ENCODE measurements at regions not wholly inside any gene's neighbourhood (a gene's known extent, or its start where the extent isn't known, plus 50 kb on each side); places are given as distances from the start of the nearest gene placed in this dataset.

GRCh38 chrX:82342531-82342930, 1140.6 kb downstream of the SH3BGRL start:
- no TSS peak for BruUV-seq (replicated peaks)
- DNase-seq (ENCODE audit: extremely low read depth in 1 of 4, low spot score in 3 of 4) (no peak), ATAC-seq (no peak), FAIRE-seq (no peak)
- no peaks in the 10 kb centered on the region for H3K9me1 ChIP-seq (ENCODE audit: control insufficient read depth, insufficient read depth, low read length)
- H3K9me3 ChIP-seq (replicated peaks; ENCODE audit: control insufficient read depth, insufficient read depth, low read depth, low read length) = no peaks in the 10 kb centered on the region
- H3K4me1 ChIP-seq (replicated peaks in 1 of 2; ENCODE audit: control insufficient read depth in 2 of 2, insufficient read depth in 2 of 2, low read length in 2 of 2) = no peaks in the 10 kb centered on the region
- H3K4me2 ChIP-seq (ENCODE audit: insufficient read depth, low read length) = no peak overlapping the region
- H4K20me1 ChIP-seq (replicated peaks; ENCODE audit: control insufficient read depth, insufficient read depth, low read length) = no peaks in the 10 kb centered on the region
- H3K27ac ChIP-seq (ENCODE audit: extremely low read depth, low read depth, low read length) = no peak overlapping the region
- H3K36me3 ChIP-seq (ENCODE audit: control insufficient read depth, insufficient read depth, low read length) = no peaks in the 10 kb centered on the region
- no peaks in the 10 kb centered on the region for H3K79me2 ChIP-seq (ENCODE audit: control insufficient read depth, insufficient read depth, low read length)
- no peak overlapping the region for H3K4me3 ChIP-seq
- H3K9ac ChIP-seq (ENCODE audit: insufficient read depth in 1 of 2, low read depth in 2 of 2, low read length in 2 of 2) = no peak overlapping the region
- no peak overlapping the region for H2AFZ ChIP-seq (ENCODE audit: low read depth, low read length)
- CTCF ChIA-PET (ENCODE audit: low intra/inter-chr PET ratio) = no interaction called here
- 0% methylated on average over 3 of the region's 3 CpGs for WGBS (ENCODE audit: insufficient coverage, low coverage, missing lambda C conversion rate)
- POLR2A ChIA-PET = no interaction called here
- no peaks in the 10 kb centered on the region for H3K27me3 ChIP-seq (ENCODE audit: control insufficient read depth in 2 of 2, insufficient read depth in 2 of 2, low read length in 2 of 2)
- in situ Hi-C loops (cut with MboI) (no loop called here), intact Hi-C loops (cut with micrococcal nuclease) (no loop called here)
- TF ChIP-seq CSDE1 (IDR thresholded peaks at IDR 0.05) = no peak
- TF ChIP-seq CEBPG (CRISPR knock-in tag; IDR thresholded peaks at IDR 0.05) = no peak
- TF ChIP-seq CEBPG (tag; conservative IDR thresholded peaks at IDR 0.05 in 1 of 2, IDR thresholded peaks at IDR 0.05 in 1 of 2) = no peak
- no peak for TF ChIP-seq ZNF282 (CRISPR knock-in tag; IDR thresholded peaks at IDR 0.05)
- no peak for TF ChIP-seq CBX5 (IDR thresholded peaks at IDR 0.05; ENCODE audit: borderline replicate concordance, low read depth)
- no peak for TF ChIP-seq DMBX1 (CRISPR knock-in tag; IDR thresholded peaks at IDR 0.05; ENCODE audit: borderline replicate concordance)
- TF ChIP-seq ZNF695 (CRISPR knock-in tag; IDR thresholded peaks at IDR 0.05) = no peak
- no peak for TF ChIP-seq HMG20B (CRISPR knock-in tag; IDR thresholded peaks at IDR 0.05)
- no peak for TF ChIP-seq RUNX1 (IDR thresholded peaks at IDR 0.05; ENCODE audit: low read depth)
- TF ChIP-seq SIN3A (IDR thresholded peaks at IDR 0.05; ENCODE audit: borderline replicate concordance in 2 of 2, control insufficient read depth in 1 of 2, low read depth in 2 of 2, low read length in 2 of 2) = no peak
- no peak for TF ChIP-seq MCM3 (IDR thresholded peaks at IDR 0.05)
- no peak for TF ChIP-seq KDM1A (IDR thresholded peaks at IDR 0.05)
- no peak for TF ChIP-seq L3MBTL2 (IDR thresholded peaks at IDR 0.05)
- TF ChIP-seq CUX1 (CRISPR knock-in tag; IDR thresholded peaks at IDR 0.05) = no peak
- TF ChIP-seq DIDO1 (tag; IDR thresholded peaks at IDR 0.05; ENCODE audit: low read depth) = no peak
- TF ChIP-seq SIX5 (IDR thresholded peaks at IDR 0.05; ENCODE audit: borderline replicate concordance in 1 of 2, insufficient read depth in 1 of 2, low read depth in 1 of 2, low read length in 2 of 2) = no peak
- TF ChIP-seq FIP1L1 (IDR thresholded peaks at IDR 0.05; ENCODE audit: low read depth, low read length, poor library complexity, severe bottlenecking) = no peak
- no peak for TF ChIP-seq E2F6 (IDR thresholded peaks at IDR 0.05; ENCODE audit: borderline replicate concordance in 1 of 2, extremely low read depth in 1 of 2, insufficient read depth in 1 of 2, insufficient read length in 1 of 2, low read depth in 1 of 2, low read length in 1 of 2, poor library complexity in 1 of 2, severe bottlenecking in 1 of 2)
- TF ChIP-seq EHMT2 (IDR thresholded peaks at IDR 0.05) = no peak
